HG03565 (cell line): ENCODE measurements at regions not wholly inside any gene's neighbourhood (a gene's known extent, or its start where the extent isn't known, plus 50 kb on each side); places are given as distances from the start of the nearest gene placed in this dataset.
"Not testable (repeated sequence)": the region's sequence is repeated elsewhere in the genome, so short reads cannot be mapped to it uniquely, and the experiment has no call there.

Source experiments
- ATAC-seq: cut with Tn5 transposase; IDR thresholded peaks from one replicate; pipeline ENCODE4 v1.9.1; 2021; ENCODE audit warnings: mild to moderate bottlenecking, moderate library complexity; ENCODE audit not compliant: unreplicated experiment

DNA sequence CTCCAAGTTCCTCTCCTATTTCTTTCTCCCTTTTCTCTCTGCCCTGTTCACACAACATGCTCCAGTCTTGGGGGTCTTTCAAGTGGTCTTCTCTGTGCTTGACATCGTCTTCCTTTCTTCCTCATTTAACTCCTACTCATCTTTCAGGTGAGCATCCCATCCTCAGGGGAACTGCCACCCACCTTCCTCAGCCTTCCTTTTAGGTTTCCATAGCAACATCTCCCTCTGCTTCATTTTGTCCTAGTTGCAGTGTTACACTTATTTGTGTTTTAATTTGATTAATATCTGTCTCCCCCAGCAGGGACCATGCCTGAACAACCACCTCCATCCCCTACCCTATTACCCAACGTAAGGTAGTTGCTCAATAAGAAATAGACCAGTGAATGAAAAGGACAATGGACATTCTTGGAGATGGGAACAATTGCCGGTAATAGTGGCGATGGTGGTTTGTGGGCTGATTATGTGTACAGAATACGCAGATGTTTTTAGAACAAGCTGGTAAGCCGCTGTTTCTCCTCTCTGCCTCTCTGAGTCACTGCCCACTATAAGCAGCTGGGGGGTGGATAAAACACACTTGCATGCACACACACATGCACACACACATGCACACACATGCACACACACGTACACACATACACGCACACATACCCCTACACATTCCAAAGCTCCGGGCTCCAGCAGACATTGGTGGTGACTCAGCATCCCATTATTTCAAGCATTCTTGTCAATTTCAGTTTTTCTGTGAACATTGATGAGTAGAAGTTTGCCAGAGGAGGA lies 251.6 kb downstream of the GATA3 start:
- no peak for ATAC-seq

DNA sequence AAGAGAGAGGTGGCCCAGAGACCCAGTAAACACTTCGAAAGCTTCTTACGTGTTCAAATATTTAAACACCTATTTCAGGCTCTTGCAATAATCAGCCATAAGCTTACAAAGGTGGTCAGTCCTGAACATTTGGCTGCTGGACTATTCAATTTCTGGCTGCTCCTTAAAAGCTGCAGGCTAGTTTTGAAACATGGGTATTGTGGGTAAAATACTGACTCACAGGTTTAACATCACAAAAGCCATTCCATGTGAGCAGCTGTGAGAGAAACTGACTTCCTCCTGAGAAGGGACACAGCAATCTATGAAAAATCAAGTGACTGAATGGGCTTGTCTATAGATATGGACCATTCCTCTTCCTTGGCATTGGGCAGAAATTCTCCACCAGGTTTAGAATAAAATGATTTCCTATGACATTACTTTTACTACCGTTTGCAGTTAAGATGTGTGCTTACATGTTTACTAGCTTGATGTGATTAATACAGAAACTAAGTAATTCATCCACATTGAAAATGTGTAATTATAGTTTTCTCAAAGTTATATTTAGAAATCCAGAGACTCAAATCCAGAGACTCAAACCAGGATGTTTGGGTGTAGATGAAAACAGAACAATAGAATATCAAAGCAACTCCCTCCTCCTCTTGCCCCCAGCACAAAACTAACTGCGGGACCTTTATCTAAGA lies 252.3 kb downstream of the GATA3 start:
- no peak for ATAC-seq

DNA sequence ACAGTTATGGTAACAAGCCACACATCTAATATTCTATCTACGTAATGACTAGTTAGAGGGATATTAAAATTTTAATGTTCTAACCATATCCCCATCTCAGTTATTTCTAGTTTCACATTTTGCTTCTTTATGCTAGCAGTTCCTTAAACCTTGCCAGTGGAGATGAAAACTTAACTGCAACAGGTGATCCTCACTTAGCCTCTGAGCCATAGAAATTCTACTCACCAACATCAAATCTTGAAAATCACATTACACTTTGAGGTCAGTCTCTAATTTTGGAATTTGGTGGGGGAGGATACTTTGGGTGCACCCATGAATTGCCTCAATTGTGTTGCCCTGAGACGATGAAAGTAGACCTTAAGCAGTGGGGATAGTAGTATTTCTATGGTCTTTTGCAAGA lies 256.4 kb downstream of the GATA3 start:
- no peak for ATAC-seq

DNA sequence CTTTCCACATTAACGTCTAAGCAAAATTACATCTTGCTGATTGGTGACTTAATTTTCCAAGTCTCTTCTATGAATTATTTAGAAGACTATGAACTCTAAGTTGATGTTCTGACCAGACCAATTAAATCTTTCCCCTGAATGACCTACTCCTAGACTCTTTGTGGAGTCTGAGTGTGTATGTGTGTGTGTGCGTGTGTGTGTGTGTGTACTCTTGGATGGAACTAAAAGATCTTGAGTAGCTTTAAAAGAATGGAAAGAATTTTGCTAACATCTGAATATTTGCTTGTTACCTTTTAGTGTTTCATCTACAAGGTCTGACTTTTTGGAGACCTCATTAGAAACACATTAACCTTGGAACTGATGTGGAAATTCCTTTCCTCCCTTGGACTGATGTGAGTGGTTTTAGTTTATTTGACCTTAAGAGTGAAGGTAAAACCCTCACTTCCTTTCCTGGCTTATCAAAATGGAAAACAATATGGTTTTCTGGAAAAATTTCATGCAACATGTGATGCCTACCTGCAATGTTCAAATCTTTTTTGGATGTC lies 257.1 kb downstream of the GATA3 start:
- ATAC-seq = no peak

DNA sequence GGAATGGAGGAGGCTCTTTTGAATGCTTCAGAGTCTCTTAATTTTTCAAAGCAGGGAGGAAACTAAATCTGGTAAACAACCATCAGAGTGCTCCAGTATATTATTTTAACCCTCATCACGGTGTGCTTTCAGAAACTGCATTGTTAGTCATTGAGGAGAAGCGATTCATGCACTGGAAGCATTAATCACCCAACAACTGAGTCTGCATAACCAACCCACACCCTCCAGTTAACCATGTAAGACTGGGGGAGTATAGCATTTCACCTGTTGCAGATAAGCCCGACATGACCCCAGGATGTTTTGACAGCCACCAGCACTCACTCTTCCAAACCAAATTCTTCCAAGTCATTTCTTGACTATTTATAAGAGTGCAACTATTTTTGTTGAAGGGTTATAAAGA lies 257.6 kb downstream of the GATA3 start:
- ATAC-seq = no peak

DNA sequence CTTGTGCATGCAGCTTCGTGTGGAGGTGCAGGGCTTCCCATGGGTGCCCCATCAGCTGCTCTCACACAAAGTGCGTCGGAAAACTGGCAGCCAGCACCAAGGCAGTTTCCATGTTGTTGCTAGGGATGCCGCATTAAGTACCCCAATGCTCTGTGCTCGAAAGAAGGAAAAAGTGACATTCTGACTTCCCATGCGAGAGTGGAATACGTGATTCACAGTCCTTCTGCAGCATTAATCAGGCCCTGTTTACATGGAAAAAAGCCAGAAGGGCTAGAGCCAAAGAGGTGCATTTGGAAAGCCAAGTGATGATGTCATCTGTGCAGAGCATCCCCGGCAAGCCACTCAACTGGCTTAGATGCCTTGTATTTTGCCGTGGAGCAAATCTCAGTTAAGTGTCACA lies 258.3 kb downstream of the GATA3 start:
- ATAC-seq = no peak

DNA sequence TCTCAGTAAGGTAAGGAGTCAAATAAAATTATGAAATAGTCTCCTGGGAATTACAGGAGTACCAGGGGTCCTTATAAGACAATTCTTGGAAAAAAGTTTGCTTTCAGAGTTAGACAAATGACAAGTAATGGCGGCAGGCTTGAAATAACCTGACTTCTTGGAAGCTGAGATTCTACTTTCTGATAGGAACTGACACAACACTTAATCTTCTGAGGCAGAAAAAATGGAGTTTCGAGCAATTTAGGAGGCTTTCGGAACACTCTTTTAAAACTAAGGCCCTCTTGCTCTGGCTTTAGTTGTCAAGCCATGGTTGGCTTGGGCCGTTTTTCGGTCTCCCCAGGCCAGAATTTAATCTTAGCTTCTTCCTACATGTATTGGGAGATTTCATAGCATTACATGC lies 260.0 kb downstream of the GATA3 start:
- no peak for ATAC-seq

DNA sequence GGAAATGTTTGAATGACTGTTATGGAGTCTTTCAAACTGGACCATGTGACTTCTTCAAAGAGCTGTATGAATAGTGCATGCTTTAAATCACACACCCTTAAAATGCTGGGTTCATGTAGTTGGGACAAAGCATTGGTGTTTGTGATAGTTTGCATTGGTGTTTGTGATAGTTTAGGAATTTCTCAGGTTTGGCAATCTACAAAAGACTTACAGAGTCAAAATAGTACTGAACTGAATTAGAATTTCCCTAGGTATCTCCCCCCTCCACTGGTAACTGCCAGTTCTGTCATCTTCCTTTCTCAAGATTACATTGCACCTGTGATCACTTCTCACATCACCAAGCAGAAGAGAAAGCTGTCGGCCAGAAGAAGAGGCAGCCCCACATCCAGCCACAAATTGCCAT lies 261.1 kb downstream of the GATA3 start:
- ATAC-seq = peak; percentile 76

DNA sequence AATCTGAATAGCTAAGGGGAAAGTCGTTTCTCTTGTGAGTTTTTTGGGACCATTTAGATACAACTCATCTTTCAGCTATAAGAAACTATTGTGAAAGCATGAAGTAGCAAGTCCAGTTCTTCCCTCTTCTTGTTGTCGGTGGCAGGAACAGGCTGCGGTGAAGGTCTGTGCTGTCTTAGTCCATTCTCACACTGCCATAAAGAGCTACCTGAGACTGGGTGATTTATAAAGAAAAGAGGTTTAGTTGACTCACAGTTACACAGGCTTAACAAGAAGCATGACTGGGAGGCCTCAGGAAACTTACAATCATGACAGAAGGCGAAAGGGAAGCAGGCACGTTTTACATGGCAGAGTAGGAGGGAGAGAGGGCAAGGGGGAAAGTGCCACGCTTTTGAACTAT lies 261.8 kb downstream of the GATA3 start:
- no peak for ATAC-seq

DNA sequence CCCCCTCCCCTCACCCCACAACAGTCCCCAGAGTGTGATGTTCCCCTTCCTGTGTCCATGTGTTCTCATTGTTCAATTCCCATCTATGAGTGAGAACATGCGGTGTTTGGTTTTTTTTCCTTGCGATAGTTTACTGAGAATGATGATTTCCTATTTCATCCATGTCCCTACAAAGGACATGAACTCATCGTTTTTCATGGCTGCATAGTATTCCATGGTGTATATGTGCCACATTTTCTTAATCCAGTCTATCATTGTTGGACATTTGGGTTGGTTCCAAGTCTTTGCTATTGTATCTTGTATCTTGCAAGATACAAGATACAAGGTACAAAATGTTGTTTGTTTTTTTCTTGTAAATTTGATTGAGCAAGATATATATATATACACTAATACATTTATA lies 263.9 kb downstream of the GATA3 start:
- ATAC-seq = not testable (repeated sequence)

DNA sequence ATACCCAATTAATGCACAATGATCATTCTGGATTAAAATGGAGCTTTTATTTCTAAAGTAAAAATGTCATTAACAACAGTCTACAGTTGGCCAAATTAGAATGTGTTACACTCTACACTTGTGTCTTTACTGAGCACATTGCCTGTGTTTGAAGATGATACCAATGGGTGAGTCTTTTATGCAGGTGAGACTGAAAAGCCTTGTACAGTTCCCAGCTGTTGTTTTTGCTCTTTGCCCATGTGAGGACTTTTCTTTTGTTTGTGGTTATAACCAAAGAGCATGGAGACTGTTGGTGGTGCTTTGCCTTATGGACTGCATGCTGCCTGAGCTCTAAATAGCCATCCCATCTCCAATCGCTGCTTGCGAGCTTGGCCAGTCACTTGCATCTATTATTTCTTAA lies 264.5 kb downstream of the GATA3 start:
- ATAC-seq = no peak

DNA sequence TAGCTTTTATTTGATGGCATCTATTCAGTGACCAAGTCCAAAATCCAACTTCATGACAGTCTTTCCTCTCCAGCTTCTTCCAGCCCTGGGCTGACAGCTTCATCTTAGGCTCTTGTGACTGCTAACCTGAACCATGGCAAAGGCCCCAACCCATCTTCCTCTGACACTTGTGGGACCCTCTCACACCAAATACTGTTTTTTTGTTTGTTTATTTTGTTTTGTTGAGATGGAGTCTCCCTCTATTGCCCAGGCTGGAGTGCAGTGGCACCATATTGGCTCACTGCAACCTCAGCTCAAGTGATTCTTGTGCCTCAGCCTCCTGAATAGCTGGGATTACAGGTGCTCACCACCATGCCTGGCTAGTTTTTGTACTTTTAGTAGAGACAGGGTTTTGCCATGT lies 265.2 kb downstream of the GATA3 start:
- no peak for ATAC-seq

DNA sequence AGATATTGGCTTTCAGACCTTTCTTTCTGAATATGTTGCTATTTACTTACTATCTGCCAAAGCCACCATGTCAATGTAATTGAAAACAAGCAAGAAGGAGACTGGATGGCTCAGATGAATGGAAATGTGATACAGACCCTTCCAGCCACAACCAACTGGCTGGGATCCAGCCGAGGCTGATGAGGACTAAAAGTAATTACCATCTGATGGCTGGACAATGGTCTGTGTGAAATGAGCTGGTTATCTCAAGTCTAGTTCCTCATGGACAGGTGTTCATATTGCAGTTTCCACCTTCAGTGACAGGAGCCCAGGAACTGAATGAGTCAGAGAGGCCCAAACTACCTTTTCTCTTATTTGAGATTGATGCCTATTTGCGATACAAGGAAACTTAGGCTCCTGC lies 267.5 kb downstream of the GATA3 start:
- ATAC-seq = no peak

DNA sequence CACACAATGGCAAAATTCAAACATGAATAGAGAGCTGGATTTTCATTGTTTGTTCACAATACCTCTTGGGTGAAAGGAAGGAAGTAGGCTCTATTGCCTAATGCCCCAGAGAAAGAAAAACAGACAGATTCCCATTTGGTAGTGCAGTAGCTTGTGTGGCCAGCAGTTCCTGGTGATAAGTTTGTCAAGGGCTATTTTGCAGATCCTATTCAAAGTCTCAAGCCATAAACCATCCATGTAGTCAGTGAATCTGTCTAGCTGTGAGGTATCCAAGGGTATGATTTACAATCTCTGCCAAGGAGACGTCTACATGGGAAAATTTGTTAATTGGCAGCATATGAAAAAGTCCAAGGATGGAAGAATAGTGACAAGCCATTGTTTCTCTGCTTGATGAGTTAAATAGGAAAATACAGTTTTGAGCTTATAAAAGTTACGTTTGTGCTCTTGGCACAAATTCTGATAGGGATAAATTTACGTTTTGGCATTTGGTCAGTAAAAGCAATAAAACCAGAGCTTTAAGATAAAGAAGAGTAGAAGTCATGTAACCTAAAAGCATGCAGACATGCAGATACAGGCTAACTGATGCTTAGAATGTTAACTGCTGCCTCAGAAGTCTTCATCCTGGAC lies 269.1 kb downstream of the GATA3 start:
- ATAC-seq = no peak

DNA sequence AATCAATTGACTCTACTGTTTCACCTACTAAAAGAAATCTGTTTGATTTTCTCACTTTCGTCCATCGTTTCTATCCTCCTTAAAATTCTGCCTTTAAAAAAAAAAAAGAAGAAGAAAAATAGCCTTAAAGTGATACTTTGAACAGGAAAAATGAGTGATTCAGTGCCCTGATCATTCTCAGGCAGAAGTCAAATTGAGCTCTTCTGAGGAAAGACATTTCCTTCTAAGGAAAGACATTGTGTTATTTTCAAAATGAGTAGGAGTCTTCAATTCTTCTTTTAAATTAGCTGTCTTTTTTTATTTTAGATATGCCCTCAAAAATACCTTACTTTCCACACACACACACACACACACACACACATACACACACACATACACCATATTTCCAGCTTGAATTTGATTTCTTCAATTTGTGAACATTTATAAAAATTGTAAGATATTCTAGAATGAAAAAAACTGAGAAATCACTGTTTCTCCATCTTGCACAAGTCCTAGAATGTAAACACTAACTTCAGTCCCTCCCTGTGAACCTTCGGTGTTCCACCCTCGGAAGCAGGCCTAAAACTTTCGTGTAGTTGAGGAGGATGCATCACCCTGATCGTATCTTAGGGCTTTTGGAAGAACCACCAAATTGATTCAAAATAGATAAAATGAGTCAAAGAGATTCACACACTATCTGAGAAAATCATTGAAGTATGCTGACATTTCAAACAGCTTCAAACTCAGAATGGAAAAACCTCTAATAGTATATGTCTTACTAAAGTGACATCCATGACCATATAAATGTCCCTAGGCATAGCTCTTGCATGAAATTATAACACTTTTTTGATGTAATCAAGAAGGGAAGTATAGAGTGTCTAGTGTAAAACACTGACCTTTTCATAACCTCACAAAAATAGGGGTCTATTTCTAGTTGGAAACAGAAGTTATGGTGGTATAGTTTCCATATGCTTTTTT lies 270.8 kb downstream of the GATA3 start:
- ATAC-seq = no peak

DNA sequence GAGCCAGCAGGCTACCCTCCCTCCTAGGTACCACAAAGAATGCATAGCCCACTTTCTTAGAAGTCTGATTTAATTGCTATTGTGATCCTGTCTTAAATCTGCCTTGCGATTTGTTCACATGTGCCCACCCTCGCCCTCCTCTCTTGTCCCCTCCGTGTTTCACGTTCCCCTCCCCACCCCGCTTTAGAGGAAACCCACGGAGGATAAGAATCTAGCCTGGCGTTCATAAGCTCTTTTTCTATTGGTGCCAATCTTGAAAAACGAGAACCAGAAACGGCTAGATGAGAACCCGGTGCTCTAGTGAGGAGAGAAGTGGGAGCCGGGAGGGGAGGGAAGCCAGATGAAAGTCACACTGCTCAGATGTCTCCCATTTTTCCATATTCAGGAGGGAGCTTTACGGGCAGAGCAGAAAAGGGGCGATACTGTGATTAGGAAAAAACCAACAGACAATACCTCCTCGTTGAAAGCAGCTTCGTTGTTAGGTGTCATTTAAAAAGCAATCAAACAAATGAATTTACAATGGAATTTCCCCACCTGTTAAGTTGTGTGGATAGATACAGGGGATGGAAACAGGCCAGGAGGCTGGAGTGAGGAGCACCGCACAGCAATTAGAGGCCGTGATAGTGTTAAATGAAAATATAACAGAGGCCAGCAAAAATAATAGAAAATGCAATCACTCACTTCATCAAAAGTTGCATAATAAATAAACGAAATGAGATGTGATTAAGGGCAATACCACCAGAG lies 272.1 kb downstream of the GATA3 start:
- ATAC-seq = no peak

DNA sequence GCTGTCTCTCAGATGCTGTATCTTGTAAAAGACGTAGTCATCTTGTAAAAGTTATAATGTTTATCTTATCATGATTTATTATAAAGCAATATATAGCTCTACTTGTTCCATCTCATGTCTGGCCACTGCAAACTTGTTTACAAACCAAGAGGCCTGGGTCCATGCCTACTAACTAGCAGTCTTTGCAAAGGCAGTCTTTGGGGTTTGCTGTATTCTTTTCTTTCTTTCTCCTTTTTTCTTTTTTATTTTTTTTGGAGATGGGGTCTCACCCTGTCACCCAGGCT lies 272.6 kb downstream of the GATA3 start:
- no peak for ATAC-seq

DNA sequence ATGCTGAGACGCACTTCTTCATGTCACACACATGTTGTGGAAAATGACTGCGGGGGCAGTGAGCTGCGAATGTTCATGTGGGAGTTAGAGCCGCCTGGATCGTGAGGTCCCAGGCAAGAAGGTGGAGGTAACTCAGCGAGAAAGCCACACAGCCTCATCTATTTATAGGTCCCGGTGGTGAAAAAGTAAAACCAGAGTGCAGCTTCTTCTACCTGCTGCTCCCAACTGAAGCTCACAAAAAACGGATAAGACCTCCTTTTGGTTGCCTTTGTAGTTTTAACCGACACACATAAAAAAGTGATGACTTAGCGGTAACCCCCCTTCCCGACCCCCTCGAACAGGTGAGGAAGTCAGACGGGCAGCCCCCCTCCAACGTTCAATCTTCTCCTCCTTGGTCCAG lies 276.9 kb downstream of the GATA3 start:
- ATAC-seq = no peak

DNA sequence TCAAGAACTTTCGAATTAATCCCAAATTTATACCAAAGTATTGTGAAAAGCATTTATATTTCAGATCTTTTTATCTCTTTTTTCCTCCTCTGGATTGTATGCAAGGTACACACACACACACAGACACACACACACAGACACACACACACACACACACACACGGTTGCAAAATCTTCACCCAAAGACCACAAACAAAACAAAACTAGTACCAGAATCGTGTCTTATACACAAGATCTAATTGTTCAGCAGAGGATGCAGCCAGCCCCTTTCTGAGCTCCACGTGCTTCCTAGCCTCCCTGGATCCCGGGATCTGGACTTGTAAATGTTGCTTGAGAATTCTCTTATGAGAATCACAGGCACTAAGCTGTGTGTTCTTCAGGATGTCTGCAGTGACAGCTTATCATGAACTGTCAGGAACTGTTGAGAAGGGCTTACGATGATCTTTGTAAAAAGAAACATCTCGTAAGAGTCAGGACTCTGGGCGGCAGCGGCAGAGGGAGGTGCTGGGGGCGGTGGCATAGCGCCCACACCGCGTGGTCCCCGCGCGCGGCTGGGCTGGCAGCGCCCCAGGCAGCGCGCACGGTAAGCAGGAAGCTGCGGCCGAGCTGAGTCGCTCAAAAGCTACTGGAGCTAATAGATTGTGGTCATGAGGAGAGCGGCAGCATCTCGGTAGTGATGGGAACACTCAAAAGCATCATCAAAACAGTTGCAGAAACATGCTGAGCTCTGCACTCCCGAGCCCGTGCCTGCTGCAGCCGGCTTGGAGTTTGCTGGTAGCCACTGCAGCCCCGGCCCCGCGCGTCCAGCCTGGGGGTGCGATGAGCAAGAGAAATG lies 277.6 kb downstream of the GATA3 start:
- ATAC-seq = peak; percentile 92

DNA sequence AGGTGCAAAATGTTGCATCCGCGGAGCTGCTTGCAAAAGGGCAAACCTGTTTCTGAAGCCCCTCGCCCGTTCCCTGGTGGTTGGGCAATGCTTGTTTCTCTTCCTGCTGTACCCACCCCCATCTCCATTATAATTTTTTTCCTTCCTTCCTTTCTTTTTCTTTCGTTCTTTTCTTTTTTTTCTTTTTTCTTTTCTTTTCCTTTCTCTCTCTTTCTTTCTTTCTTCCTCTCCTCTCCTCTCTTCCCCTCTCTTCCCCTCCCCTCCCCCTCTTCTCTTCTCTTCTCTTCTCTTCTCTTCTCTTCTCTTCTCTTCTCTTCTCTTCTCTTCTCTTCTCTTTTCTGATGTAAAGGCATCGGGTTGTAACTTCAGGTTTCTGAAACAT lies 278.2 kb downstream of the GATA3 start:
- no peak for ATAC-seq
